ENCODE measurements at regions not wholly inside any gene's neighbourhood (a gene's known extent, or its start where the extent isn't known, plus 50 kb on each side); places are given as distances from the start of the nearest gene placed in this dataset.

DNA sequence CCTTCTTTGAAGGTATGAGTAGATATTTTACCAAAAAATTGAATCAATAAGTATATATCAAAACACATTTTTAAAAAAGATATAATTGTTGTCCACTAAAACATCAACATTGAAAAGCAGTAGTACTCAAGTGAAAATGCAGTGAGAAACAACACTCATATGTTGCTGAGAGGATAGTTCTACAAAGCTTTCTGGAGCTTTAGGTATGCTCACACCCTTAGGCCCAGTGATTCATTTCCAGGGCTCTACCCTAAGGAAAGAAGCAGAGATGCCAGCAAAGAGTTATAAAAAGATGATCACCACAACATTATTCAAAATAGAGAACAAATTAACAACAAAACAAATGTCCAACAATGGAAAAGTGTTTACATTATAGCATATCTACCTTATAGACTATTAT is 197.3 kb upstream of the CCDC150 start:
- TF ChIP-seq, protein P1, sequence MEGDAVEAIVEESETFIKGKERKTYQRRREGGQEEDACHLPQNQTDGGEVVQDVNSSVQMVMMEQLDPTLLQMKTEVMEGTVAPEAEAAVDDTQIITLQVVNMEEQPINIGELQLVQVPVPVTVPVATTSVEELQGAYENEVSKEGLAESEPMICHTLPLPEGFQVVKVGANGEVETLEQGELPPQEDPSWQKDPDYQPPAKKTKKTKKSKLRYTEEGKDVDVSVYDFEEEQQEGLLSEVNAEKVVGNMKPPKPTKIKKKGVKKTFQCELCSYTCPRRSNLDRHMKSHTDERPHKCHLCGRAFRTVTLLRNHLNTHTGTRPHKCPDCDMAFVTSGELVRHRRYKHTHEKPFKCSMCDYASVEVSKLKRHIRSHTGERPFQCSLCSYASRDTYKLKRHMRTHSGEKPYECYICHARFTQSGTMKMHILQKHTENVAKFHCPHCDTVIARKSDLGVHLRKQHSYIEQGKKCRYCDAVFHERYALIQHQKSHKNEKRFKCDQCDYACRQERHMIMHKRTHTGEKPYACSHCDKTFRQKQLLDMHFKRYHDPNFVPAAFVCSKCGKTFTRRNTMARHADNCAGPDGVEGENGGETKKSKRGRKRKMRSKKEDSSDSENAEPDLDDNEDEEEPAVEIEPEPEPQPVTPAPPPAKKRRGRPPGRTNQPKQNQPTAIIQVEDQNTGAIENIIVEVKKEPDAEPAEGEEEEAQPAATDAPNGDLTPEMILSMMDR (IDR thresholded peaks at IDR 0.05; ENCODE audit: insufficient read depth, low read depth, low read length) = no peak
- TF ChIP-seq EZH2 (IDR thresholded peaks at IDR 0.05; ENCODE audit: insufficient read depth, low read length) = no peak
